ENCODE measurements at regions not wholly inside any gene's neighbourhood (a gene's known extent, or its start where the extent isn't known, plus 50 kb on each side); places are given as distances from the start of the nearest gene placed in this dataset.

GRCh38 chr10:33803248-33803647 lies 468.8 kb upstream of the NRP1 start:
- no peak for TF ChIP-seq CTCF (optimal IDR thresholded peaks at IDR 0.05 in 1 of 3, IDR thresholded peaks at IDR 0.05 in 1 of 3, conservative IDR thresholded peaks at IDR 0.05 in 1 of 3; ENCODE audit: extremely low read depth in 1 of 3, insufficient read depth in 2 of 3, low read length in 3 of 3)
- TF ChIP-seq EZH2 (IDR thresholded peaks at IDR 0.05; ENCODE audit: low read length), result no peak

Measured in keratinocyte (primary cell).